NCI-H2227 (cell line): ENCODE measurements at regions not wholly inside any gene's neighbourhood (a gene's known extent, or its start where the extent isn't known, plus 50 kb on each side); places are given as distances from the start of the nearest gene placed in this dataset.

Experiments used
- DNase-seq: peaks from one replicate; lab custom pipeline; 2025; ENCODE audit not compliant: unreplicated experiment; lab: John Stamatoyannopoulos, UW

- DNase-seq: no peak
These were observed 413.9 kb downstream of the COG6 start for GRCh38 chr13:40069173-40070044.

GRCh38 chr13:40070357-40070756 is 414.9 kb downstream of the COG6 start:
- DNase-seq: no peak

- DNase-seq: no peak
These were observed 417.2 kb downstream of the COG6 start for GRCh38 chr13:40072663-40073120.

GRCh38 chr13:40074338-40074737 is 418.9 kb downstream of the COG6 start:
- DNase-seq: no peak

GRCh38 chr13:40075281-40075680 is 419.8 kb downstream of the COG6 start:
- DNase-seq: no peak

- no peak for DNase-seq
These were observed 421.4 kb downstream of the COG6 start for GRCh38 chr13:40076765-40077362.

- DNase-seq: no peak
These were observed 422.1 kb downstream of the COG6 start for GRCh38 chr13:40077396-40078027.

GRCh38 chr13:40079721-40080120 is 424.3 kb downstream of the COG6 start:
- no peak for DNase-seq

GRCh38 chr13:40080676-40081075 is 425.2 kb downstream of the COG6 start:
- DNase-seq: no peak

GRCh38 chr13:40082639-40083038 is 427.2 kb downstream of the COG6 start:
- no peak for DNase-seq

GRCh38 chr13:40083841-40084240 is 428.4 kb downstream of the COG6 start:
- no peak for DNase-seq

GRCh38 chr13:40084934-40085333 is 429.5 kb downstream of the COG6 start:
- no peak for DNase-seq

- no peak for DNase-seq
These were observed 431.9 kb downstream of the COG6 start for GRCh38 chr13:40087091-40088002.

GRCh38 chr13:40094056-40094455 is 438.6 kb downstream of the COG6 start:
- no peak for DNase-seq

GRCh38 chr13:40095695-40096356 is 440.4 kb downstream of the COG6 start:
- no peak for DNase-seq

- DNase-seq: no peak
These were observed 441.0 kb downstream of the COG6 start for GRCh38 chr13:40096357-40096901.

- DNase-seq: no peak
These were observed 442.8 kb downstream of the COG6 start for GRCh38 chr13:40098246-40098645.

GRCh38 chr13:40101708-40102359 is 446.4 kb downstream of the COG6 start:
- DNase-seq: no peak

- no peak for DNase-seq
These were observed 446.9 kb downstream of the COG6 start for GRCh38 chr13:40102360-40102727.

GRCh38 chr13:40102854-40103253 is 447.4 kb downstream of the COG6 start:
- DNase-seq: no peak
